Esophagus muscularis mucosa (tissue), 4 donors: ENCODE measurements at regions not wholly inside any gene's neighbourhood (a gene's known extent, or its start where the extent isn't known, plus 50 kb on each side); places are given as distances from the start of the nearest gene placed in this dataset.

Experiments used
- EP300 ChIP-seq: sonication (generic); formaldehyde crosslinking; IDR thresholded peaks from one replicate; pipeline ENCODE4 v1.6.1; 2017; ENCODE audit warnings: antibody characterized with exemption
- POLR2A ChIP-seq: fragments of 450-650 bp; IDR thresholded peaks from one replicate; pipeline ENCODE4 v1.6.1; 2017; ENCODE audit warnings: antibody characterized with exemption, moderate library complexity, mild to moderate bottlenecking, low read depth
- TF ChIP-seq, protein P1 (sequence below), 3 experiments: fragments of 200-600 bp in 2 of 3; fragments of 450-650 bp in 1 of 3; sonication (generic) in 2 of 3; IDR thresholded peaks; one replicate each; pipeline ENCODE4 v1.5.1; 2017 to 2019; ENCODE audit warnings: antibody characterized with exemption in 3 of 3, mild to moderate bottlenecking in 2 of 3, moderate library complexity in 1 of 3

DNA sequence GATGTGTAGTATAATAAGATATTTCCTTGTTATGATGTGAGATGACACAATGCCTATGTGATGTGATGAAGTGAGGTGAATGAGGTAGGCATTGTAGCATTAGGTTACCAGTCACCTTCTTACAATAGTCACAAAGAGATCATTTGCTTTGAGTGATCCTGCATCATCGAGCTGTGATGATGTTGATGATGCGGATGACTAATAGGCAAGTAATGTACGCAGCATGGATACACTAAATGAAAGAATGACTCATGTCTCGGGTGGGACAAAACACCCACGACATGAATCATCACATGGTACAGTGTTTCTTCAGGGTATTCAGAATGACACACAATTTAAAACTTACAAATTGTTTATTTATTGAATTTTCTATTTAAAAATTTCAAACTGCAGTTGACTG is 806.3 kb upstream of the GJE1 start:
- TF ChIP-seq, protein P1, sequence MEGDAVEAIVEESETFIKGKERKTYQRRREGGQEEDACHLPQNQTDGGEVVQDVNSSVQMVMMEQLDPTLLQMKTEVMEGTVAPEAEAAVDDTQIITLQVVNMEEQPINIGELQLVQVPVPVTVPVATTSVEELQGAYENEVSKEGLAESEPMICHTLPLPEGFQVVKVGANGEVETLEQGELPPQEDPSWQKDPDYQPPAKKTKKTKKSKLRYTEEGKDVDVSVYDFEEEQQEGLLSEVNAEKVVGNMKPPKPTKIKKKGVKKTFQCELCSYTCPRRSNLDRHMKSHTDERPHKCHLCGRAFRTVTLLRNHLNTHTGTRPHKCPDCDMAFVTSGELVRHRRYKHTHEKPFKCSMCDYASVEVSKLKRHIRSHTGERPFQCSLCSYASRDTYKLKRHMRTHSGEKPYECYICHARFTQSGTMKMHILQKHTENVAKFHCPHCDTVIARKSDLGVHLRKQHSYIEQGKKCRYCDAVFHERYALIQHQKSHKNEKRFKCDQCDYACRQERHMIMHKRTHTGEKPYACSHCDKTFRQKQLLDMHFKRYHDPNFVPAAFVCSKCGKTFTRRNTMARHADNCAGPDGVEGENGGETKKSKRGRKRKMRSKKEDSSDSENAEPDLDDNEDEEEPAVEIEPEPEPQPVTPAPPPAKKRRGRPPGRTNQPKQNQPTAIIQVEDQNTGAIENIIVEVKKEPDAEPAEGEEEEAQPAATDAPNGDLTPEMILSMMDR (IDR thresholded peaks at IDR 0.05), result no peak
- TF ChIP-seq EP300 (no peak), POLR2A (no peak)
